ENCODE measurements at regions not wholly inside any gene's neighbourhood (a gene's known extent, or its start where the extent isn't known, plus 50 kb on each side); places are given as distances from the start of the nearest gene placed in this dataset.
"Not testable (repeated sequence)": the region's sequence is repeated elsewhere in the genome, so short reads cannot be mapped to it uniquely, and the experiment has no call there.

DNA sequence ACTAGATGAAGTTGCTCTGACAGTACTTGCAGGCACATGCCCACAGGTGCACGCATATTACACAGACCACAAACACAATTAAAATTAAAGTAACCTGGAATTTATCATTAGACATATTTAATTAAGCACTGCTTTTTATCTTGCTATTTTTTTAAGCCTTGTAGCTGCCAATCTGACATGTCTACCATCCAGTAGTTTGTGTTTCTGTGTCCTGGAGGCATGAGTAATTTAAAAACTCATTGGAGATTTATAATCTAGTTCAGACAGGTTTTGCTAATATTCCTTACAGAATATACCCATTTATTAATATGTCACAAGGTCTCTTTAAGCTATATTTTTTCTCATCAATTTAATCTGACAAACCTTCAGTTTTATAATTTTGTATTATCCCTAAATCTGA, 445.0 kb upstream of the KLF6 start:
- Mint-ChIP-seq H3K36me3 (peaks cover 4% of the 10 kb centered on the region), H3K27me3 (ENCODE audit: low read depth) (no peaks in the 10 kb centered on the region), H3K9me3 (peaks cover 9% of the 10 kb centered on the region), H3K4me3 (no peak overlapping the region), H3K27ac (no peak overlapping the region), H3K4me1 (peaks cover 4% of the 10 kb centered on the region)
- TF ChIP-seq, protein P1, sequence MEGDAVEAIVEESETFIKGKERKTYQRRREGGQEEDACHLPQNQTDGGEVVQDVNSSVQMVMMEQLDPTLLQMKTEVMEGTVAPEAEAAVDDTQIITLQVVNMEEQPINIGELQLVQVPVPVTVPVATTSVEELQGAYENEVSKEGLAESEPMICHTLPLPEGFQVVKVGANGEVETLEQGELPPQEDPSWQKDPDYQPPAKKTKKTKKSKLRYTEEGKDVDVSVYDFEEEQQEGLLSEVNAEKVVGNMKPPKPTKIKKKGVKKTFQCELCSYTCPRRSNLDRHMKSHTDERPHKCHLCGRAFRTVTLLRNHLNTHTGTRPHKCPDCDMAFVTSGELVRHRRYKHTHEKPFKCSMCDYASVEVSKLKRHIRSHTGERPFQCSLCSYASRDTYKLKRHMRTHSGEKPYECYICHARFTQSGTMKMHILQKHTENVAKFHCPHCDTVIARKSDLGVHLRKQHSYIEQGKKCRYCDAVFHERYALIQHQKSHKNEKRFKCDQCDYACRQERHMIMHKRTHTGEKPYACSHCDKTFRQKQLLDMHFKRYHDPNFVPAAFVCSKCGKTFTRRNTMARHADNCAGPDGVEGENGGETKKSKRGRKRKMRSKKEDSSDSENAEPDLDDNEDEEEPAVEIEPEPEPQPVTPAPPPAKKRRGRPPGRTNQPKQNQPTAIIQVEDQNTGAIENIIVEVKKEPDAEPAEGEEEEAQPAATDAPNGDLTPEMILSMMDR (IDR thresholded peaks at IDR 0.05; ENCODE audit: unreplicated experiment): no peak
- no peak for DNase-seq (ENCODE audit: low spot score in 2 of 2, unreplicated experiment in 2 of 2)

DNA sequence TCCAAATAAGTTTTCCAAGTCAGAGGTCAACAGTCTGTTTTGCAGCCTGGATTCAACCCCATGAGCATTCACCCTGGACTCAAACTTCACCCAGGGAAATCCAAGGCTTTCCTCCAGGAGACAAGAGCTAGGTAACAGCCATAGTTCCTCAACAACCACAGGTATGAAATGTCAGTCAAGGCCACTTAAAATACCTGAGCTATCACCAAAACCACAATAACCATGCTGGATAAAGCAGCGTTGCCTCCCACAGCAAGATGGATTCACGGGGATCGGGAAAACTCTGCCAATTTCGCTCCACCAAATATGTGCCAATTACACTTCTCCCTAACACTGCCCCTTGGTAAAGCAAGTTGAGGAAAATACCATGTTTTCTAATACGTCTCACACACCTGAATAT, 444.1 kb upstream of the KLF6 start:
- Mint-ChIP-seq H3K4me3 (no peak overlapping the region), H3K36me3 (peaks cover 4% of the 10 kb centered on the region), H3K4me1 (peaks cover 4% of the 10 kb centered on the region), H3K27me3 (ENCODE audit: low read depth) (no peaks in the 10 kb centered on the region), H3K9me3 (peaks cover 9% of the 10 kb centered on the region), H3K27ac (no peak overlapping the region)
- DNase-seq (ENCODE audit: low spot score in 2 of 2, unreplicated experiment in 2 of 2): no peak
- TF ChIP-seq, protein P1 (IDR thresholded peaks at IDR 0.05; ENCODE audit: unreplicated experiment): no peak

DNA sequence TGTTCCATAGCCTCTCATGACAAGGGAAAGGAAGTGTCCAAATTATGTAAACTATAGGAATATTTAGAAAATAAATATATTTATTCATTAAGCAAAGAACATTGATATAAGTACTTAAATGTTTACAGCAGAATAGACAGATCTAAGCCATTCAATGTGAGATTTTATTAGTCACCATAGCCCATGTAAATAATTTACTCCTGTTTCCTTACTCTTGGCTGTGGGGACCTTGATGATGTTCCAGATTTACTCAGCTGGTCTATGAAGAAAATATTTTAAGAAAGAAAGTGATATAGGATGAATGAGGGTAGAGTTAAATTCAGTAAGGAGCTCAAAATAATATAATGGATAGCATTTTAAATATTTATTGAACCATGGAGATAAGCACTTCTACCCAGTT, 442.6 kb upstream of the KLF6 start:
- Mint-ChIP-seq H3K27ac (no peak overlapping the region), H3K4me3 (no peak overlapping the region), H3K36me3 (peaks cover 4% of the 10 kb centered on the region), H3K9me3 (peaks cover 9% of the 10 kb centered on the region), H3K4me1 (peaks cover 4% of the 10 kb centered on the region), H3K27me3 (ENCODE audit: low read depth) (no peaks in the 10 kb centered on the region)
- no peak for DNase-seq (ENCODE audit: low spot score in 2 of 2, unreplicated experiment in 2 of 2)
- TF ChIP-seq, protein P1 (IDR thresholded peaks at IDR 0.05; ENCODE audit: unreplicated experiment): no peak

DNA sequence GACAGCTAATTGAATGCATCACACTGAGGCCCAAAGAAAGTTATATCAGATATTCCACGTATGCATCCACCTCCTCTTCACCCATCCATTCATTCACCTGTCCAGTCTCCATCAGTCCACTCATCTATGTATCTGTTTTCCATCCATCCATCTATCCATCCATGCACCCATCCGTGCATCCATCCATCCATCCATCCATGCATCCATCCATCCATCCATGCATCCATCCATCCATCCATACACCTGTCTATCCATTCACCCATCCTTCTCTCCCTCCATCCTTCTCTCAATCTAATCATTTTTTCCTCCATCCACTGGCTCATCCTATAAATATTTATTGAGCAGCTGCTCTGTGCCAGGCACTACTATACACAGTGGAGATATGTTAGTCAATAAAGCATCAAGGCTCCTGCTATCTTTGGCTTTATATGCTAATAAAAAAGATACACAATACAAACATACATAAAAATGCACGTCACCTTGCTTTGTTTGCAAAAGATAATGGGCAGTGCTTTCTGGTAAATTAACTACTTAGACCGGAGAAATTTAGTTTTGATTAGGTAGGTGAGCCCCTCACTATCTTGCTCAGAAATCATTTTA, 442.0 kb upstream of the KLF6 start:
- no peak for DNase-seq (ENCODE audit: low spot score in 2 of 2, unreplicated experiment in 2 of 2)
- no peak overlapping the region for H3K4me3 Mint-ChIP-seq
- TF ChIP-seq, protein P1 (IDR thresholded peaks at IDR 0.05; ENCODE audit: unreplicated experiment): no peak
- no peaks in the 10 kb centered on the region for H3K27me3 Mint-ChIP-seq (ENCODE audit: low read depth)
- peaks cover under 1% of the 10 kb centered on the region for H3K36me3 Mint-ChIP-seq
- H3K27ac Mint-ChIP-seq: no peak overlapping the region
- peaks cover 4% of the 10 kb centered on the region for H3K9me3 Mint-ChIP-seq
- H3K4me1 Mint-ChIP-seq: peaks cover 4% of the 10 kb centered on the region

DNA sequence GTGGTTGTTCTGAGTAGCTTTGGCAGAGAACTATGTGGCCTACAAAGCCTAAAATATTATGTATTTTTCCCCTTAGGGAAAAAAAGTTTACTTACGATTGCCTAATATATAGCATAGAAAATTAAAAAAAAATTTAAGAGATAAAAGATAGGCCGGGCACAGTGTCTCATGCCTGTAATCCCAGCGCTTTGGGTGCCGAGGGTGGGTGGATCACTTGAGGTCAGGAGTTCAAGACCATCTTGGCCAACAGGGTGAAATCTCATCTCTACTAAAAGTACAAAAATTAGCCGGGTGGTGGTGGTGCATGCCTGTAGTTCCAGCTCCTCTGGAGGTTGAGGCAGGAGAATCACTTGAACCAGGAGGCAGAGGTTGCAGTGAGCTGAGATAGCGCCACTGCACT, 439.2 kb upstream of the KLF6 start:
- DNase-seq (ENCODE audit: low spot score in 2 of 2, unreplicated experiment in 2 of 2): no peak
- Mint-ChIP-seq H3K36me3 (no peaks in the 10 kb centered on the region), H3K27ac (no peak overlapping the region), H3K4me1 (no peaks in the 10 kb centered on the region), H3K27me3 (ENCODE audit: low read depth) (no peaks in the 10 kb centered on the region), H3K4me3 (no peak overlapping the region), H3K9me3 (no peaks in the 10 kb centered on the region)
- TF ChIP-seq, protein P1 (IDR thresholded peaks at IDR 0.05; ENCODE audit: unreplicated experiment): no peak

DNA sequence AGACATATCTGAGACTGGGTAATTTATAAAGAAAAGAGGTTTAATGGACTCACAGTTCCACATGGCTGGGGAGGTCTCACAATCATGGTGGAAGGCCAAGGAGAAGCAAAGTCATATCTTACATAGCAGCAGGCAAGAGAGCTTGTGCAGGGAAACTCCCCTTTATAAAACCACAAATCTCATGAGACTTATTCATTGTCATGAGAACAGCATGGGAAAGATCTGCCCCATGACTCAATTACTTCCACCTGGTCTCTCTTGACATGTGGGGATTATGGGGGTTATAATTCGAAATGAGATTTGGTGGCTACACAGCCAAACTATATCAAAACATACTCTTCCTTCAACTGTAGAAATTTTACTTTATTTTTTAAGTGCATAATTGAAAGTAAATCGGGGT, 436.3 kb upstream of the KLF6 start:
- not testable (repeated sequence) for H3K27ac Mint-ChIP-seq; H3K9me3 Mint-ChIP-seq; H3K36me3 Mint-ChIP-seq; H3K4me3 Mint-ChIP-seq; DNase-seq (ENCODE audit: low spot score in 2 of 2, unreplicated experiment in 2 of 2); H3K27me3 Mint-ChIP-seq (ENCODE audit: low read depth)
- peaks cover 13% of the 10 kb centered on the region for H3K4me1 Mint-ChIP-seq
